ENCODE measurements at regions not wholly inside any gene's neighbourhood (a gene's known extent, or its start where the extent isn't known, plus 50 kb on each side); places are given as distances from the start of the nearest gene placed in this dataset.

DNA sequence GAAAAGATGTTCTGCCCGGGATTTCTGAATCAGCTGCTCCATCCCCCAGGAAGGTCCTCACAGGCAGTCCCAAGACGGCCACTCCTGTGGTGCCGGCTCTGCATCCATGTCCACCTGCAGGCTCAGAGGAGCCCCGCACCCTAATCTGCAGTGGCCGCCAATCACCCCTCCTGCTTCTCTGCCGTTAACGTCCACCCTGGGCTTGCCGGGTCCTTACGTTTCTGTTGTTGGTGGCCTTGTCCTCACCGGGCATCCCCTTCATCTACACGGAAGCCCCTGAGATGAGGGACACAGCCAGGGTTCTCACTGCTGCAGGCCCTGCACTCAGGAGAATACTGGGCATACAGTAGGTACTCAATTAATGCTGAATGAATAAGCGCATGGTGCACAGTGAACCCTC is 131.5 kb upstream of the SNTG2 start:
- CTCF ChIA-PET (ENCODE audit: low intra/inter-chr PET ratio, low total read pairs), result no interaction called here
- 5% methylated on average over 12 of the region's 12 CpGs for WGBS (ENCODE audit: low lambda C conversion rate)
- Histone ChIP-seq H3K36me3 (replicated peaks in 1 of 2; ENCODE audit: control insufficient read depth in 1 of 2, insufficient read depth in 2 of 2, low read length in 2 of 2) (no peaks in the 10 kb centered on the region), H3K27ac (ENCODE audit: extremely low read length, insufficient read depth, low read length) (no peak overlapping the region), H2AFZ (ENCODE audit: low read length) (no peak overlapping the region), H3K79me2 (ENCODE audit: insufficient read depth, low read length) (no peaks in the 10 kb centered on the region), H4K20me1 (ENCODE audit: insufficient read depth, low read length) (no peaks in the 10 kb centered on the region), H3K4me2 (ENCODE audit: low read depth, low read length) (no peak overlapping the region), H3K9me3 (ENCODE audit: low read length) (no peaks in the 10 kb centered on the region), H3K27me3 (ENCODE audit: control insufficient read depth in 1 of 2, insufficient read depth in 2 of 2, low read length in 2 of 2) (peaks cover 3 to 57% of the 10 kb centered on the region in 2 experiments; a peak in 4 of 5 replicates), H3K4me1 (ENCODE audit: insufficient read depth, low read length) (no peaks in the 10 kb centered on the region), H3K4me3 (replicated peaks in 1 of 3; ENCODE audit: insufficient read depth in 1 of 3, low read depth in 2 of 3, low read length in 3 of 3) (no peak overlapping the region), H3K9ac (ENCODE audit: insufficient read depth, low read depth, low read length) (no peak overlapping the region)
- TF ChIP-seq, protein P1, sequence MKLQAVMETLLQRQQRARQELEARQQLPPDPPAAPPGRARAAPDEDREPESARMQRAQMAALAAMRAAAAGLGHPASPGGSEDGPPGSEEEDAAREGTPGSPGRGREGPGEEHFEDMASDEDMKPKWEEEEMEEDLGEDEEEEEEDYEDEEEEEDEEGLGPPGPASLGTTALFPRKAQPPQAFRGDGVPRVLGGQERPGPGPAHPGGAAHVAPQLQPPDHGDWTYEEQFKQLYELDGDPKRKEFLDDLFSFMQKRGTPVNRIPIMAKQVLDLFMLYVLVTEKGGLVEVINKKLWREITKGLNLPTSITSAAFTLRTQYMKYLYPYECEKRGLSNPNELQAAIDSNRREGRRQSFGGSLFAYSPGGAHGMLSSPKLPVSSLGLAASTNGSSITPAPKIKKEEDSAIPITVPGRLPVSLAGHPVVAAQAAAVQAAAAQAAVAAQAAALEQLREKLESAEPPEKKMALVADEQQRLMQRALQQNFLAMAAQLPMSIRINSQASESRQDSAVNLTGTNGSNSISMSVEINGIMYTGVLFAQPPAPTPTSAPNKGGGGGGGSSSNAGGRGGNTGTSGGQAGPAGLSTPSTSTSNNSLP (IDR thresholded peaks at IDR 0.05; ENCODE audit: low read depth, low read length), result no peak
- TF ChIP-seq, protein P2, sequence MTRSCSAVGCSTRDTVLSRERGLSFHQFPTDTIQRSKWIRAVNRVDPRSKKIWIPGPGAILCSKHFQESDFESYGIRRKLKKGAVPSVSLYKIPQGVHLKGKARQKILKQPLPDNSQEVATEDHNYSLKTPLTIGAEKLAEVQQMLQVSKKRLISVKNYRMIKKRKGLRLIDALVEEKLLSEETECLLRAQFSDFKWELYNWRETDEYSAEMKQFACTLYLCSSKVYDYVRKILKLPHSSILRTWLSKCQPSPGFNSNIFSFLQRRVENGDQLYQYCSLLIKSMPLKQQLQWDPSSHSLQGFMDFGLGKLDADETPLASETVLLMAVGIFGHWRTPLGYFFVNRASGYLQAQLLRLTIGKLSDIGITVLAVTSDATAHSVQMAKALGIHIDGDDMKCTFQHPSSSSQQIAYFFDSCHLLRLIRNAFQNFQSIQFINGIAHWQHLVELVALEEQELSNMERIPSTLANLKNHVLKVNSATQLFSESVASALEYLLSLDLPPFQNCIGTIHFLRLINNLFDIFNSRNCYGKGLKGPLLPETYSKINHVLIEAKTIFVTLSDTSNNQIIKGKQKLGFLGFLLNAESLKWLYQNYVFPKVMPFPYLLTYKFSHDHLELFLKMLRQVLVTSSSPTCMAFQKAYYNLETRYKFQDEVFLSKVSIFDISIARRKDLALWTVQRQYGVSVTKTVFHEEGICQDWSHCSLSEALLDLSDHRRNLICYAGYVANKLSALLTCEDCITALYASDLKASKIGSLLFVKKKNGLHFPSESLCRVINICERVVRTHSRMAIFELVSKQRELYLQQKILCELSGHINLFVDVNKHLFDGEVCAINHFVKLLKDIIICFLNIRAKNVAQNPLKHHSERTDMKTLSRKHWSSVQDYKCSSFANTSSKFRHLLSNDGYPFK (CRISPR knock-in tag; IDR thresholded peaks at IDR 0.05; ENCODE audit: borderline replicate concordance), result no peak
- no peak for TF ChIP-seq STAT5B (CRISPR knock-in tag; IDR thresholded peaks at IDR 0.05)
- TF ChIP-seq, protein P3, sequence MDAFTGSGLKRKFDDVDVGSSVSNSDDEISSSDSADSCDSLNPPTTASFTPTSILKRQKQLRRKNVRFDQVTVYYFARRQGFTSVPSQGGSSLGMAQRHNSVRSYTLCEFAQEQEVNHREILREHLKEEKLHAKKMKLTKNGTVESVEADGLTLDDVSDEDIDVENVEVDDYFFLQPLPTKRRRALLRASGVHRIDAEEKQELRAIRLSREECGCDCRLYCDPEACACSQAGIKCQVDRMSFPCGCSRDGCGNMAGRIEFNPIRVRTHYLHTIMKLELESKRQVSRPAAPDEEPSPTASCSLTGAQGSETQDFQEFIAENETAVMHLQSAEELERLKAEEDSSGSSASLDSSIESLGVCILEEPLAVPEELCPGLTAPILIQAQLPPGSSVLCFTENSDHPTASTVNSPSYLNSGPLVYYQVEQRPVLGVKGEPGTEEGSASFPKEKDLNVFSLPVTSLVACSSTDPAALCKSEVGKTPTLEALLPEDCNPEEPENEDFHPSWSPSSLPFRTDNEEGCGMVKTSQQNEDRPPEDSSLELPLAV (CRISPR knock-in tag; conservative IDR thresholded peaks at IDR 0.05; ENCODE audit: low read depth), result no peak
- no peak for TF ChIP-seq TARDBP (CRISPR knock-in tag; IDR thresholded peaks at IDR 0.05)
- no peak for TF ChIP-seq ZHX1 (CRISPR knock-in tag; IDR thresholded peaks at IDR 0.05; ENCODE audit: low read depth)
- TF ChIP-seq HDAC6 (IDR thresholded peaks at IDR 0.05; ENCODE audit: low read depth, low read length), result no peak
- TF ChIP-seq, protein P4, sequence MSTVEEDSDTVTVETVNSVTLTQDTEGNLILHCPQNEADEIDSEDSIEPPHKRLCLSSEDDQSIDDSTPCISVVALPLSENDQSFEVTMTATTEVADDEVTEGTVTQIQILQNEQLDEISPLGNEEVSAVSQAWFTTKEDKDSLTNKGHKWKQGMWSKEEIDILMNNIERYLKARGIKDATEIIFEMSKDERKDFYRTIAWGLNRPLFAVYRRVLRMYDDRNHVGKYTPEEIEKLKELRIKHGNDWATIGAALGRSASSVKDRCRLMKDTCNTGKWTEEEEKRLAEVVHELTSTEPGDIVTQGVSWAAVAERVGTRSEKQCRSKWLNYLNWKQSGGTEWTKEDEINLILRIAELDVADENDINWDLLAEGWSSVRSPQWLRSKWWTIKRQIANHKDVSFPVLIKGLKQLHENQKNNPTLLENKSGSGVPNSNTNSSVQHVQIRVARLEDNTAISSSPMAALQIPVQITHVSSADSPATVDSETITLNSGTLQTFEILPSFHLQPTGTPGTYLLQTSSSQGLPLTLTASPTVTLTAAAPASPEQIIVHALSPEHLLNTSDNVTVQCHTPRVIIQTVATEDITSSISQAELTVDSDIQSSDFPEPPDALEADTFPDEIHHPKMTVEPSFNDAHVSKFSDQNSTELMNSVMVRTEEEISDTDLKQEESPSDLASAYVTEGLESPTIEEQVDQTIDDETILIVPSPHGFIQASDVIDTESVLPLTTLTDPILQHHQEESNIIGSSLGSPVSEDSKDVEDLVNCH (CRISPR knock-in tag; IDR thresholded peaks at IDR 0.05), result no peak
- no peak for TF ChIP-seq ZNF205 (CRISPR knock-in tag; IDR thresholded peaks at IDR 0.05)
- POLR2A ChIA-PET, result no interaction called here
- DNase-seq (ENCODE audit: low spot score) (no peak), ATAC-seq (no peak), FAIRE-seq (no peak)
- intact Hi-C loops (cut with micrococcal nuclease; ENCODE audit: unreplicated experiment), result no loop called here
- in situ Hi-C loops (cut with HindIII; ENCODE audit: extremely low pct_ligation_motif_present, low pct_unique_long_range_greater_than_20kb), result no loop called here
- no TSS peak for BruUV-seq (replicated peaks)
